Mucosa of rectum (tissue), 2 donors: ENCODE measurements at regions not wholly inside any gene's neighbourhood (a gene's known extent, or its start where the extent isn't known, plus 50 kb on each side); places are given as distances from the start of the nearest gene placed in this dataset.

Source experiments
- H3K27ac ChIP-seq, 2 donors: one replicate each; pipeline ENCODE4 v1.7.0; 2013; ENCODE audit warnings: inconsistent platforms in 2 of 2, low read depth in 2 of 2, low read length in 2 of 2
- H3K27me3 ChIP-seq, 2 donors: one replicate each; pipeline ENCODE4 v1.7.0; 2013; ENCODE audit warnings: low read length in 2 of 2; ENCODE audit not compliant: control insufficient read depth in 2 of 2, insufficient read depth in 2 of 2
- H3K36me3 ChIP-seq, 2 donors: one replicate each; pipeline ENCODE4 v1.7.0; 2013; ENCODE audit warnings: low read length in 2 of 2; ENCODE audit not compliant: control insufficient read depth in 2 of 2, insufficient read depth in 2 of 2
- H3K4me1 ChIP-seq, 2 donors: one replicate each; pipeline ENCODE4 v1.7.0; 2013; ENCODE audit warnings: low read length in 2 of 2, mild to moderate bottlenecking in 1 of 2; ENCODE audit not compliant: control insufficient read depth in 2 of 2, insufficient read depth in 2 of 2
- H3K4me3 ChIP-seq, 2 donors: one replicate each; pipeline ENCODE4 v1.7.0; 2013; ENCODE audit warnings: low read length in 2 of 2
- H3K9ac ChIP-seq, 2 donors: one replicate each; pipeline ENCODE4 v1.7.0; 2013; ENCODE audit warnings: low read length in 2 of 2, low read depth in 1 of 2, mild to moderate bottlenecking in 1 of 2
- H3K9me3 ChIP-seq, 2 donors: one replicate each; pipeline ENCODE4 v1.7.0; 2013; ENCODE audit warnings: low read length in 2 of 2; ENCODE audit not compliant: control insufficient read depth in 2 of 2
- donor health status: healthy.
- donor health status: Normal muscosa, but diverticular disease.

DNA sequence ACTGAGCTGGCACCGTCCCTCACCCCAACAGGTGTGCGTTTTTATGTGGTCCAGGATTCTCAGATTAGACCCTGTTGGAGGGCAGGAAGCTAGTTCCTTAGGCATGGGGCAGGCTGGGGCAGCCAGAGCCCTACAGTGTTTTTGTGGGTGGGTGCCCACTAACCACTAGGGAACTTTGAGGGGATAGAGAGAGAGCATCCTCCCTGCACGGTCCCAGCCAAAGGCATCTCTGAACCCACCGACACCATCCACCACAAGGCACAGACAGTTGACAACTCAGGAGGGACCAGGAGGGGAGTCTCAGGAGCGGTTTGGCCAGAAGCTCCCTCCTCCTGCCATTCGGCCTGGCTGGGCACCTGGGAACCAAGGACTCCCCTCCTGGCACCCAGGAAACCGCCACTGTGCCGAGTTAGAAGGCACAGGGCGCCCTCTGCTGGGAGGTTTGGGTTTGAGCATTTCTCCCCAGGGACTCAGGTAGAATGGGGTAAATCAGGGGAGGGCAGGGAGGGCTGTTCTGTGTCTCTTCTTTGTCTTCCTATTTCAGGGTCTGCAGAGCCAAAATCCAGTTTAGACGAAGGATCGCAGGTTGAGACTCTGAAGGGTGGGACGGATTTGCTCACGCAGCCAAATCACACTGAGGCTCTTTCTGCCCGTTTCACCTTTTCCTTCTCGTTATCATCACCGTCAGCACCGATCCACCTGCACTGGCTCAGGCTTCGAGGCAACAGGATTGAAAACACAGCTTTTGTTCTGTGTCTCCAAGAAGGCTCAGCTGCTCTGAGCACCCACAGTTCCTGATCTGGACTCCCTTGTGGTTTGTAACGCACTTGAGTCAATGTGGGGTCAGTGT lies 84.8 kb upstream of the COL13A1 start:
- Histone ChIP-seq H3K36me3 (no peaks in the 10 kb centered on the region), H3K9me3 (no peaks in the 10 kb centered on the region), H3K9ac (no peak overlapping the region), H3K4me3 (no peak overlapping the region), H3K27ac (no peak overlapping the region), H3K4me1 (no peaks in the 10 kb centered on the region), H3K27me3 (peaks cover 0 to 4% of the 10 kb centered on the region in 2 donors)

DNA sequence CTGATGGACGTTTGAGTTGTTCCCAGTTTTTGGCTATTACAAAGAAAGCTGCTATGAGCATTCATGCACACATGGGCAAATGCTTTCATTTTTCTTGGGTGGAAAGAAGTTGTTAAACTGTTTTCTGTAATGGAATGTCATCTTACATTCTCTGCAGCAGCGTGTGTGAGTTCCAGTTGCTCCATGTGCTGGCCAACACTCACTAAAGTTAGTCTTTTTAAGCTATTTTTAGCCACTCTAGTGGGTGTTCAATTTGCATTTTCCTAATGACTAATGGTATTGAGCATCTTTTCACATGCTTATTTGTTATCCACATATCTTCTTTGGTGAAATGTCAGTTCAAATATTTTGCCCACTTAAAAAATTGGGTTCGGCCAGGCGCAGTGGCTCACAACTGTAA lies 82.8 kb upstream of the COL13A1 start:
- Histone ChIP-seq H3K4me3 (no peak overlapping the region), H3K4me1 (no peaks in the 10 kb centered on the region), H3K9me3 (no peaks in the 10 kb centered on the region), H3K27me3 (peaks cover 2 to 4% of the 10 kb centered on the region in 2 donors), H3K36me3 (no peaks in the 10 kb centered on the region), H3K9ac (no peak overlapping the region), H3K27ac (no peak overlapping the region)

DNA sequence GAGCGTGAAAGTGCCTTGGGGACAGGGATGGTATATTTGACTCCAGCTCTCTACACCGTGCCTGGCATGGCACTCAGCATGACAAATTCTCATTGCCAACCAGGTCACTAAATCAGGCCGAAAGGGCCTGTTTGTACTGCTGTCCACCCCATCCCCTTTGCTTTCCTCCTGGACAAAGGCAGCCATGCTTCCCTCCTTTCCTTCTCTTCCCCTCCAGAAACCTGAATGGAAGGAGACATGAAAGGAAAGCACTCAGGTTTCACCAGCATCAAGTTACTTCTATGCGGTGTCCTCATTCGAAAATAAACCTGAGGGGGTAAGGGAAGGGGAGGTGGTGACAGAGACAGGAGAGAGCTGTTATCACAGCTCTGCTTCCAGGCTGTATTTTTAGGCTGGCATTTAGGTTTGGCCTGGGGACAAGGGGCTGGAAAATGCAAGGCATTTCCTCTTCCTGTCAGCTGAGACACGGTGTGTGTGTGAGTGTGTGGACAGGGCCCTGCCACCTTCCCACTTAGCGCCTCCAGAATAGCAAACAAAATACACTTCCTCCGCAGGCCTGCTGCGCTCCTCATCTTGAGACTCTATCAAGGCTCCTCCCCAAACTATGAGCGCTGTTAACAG lies 79.9 kb upstream of the COL13A1 start:
- Histone ChIP-seq H3K27ac (no peak overlapping the region), H3K36me3 (no peaks in the 10 kb centered on the region), H3K27me3 (peaks cover 2 to 8% of the 10 kb centered on the region in 2 donors), H3K4me3 (no peak overlapping the region), H3K9ac (no peak overlapping the region), H3K9me3 (no peaks in the 10 kb centered on the region), H3K4me1 (no peaks in the 10 kb centered on the region)

DNA sequence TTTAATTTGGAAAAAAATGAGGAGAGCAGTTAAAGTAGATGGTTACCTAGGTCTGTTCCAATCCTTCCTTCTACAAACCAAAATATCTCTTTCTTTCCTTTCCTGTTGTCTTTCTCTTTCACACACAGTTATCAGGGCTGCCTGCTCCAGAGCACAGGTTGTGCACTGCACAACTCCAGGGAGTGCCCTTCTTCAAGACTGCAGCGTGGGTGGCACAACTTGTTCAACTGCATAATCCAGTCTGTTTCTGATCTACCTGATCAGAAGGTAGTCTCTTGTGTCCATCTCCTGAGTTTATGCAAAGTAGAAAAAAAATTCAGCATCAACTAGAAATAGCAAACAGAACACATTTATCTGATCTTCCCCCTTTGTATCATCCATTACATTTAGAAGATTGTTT lies 78.1 kb upstream of the COL13A1 start:
- Histone ChIP-seq H3K36me3 (no peaks in the 10 kb centered on the region), H3K27ac (no peak overlapping the region), H3K27me3 (peaks cover 2 to 8% of the 10 kb centered on the region in 2 donors), H3K9me3 (no peaks in the 10 kb centered on the region), H3K4me3 (no peak overlapping the region), H3K9ac (no peak overlapping the region), H3K4me1 (no peaks in the 10 kb centered on the region)

DNA sequence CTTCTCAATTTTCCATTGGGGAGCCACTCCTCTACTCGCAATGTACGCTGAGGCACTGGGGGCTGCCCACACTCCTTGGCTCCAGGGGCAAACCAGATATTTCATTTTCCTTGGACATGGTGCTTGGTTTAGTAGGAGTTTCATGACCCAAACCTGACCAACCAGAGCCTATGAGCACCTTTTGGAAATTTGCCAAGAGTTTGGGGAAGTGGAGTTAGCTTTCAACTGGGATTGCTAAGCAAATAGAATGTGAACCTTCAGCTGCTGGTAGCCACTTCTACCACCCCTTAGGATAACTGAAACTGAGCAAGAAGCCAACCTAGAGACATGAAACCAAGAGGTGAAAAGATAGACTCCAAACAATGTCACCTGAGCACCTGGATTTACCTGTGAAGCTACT lies 74.9 kb upstream of the COL13A1 start:
- no peak overlapping the region for H3K9ac ChIP-seq
- no peak overlapping the region for H3K27ac ChIP-seq
- H3K4me3 ChIP-seq, result no peak overlapping the region
- H3K27me3 ChIP-seq, result peaks cover 2 to 4% of the 10 kb centered on the region in 2 donors
- H3K9me3 ChIP-seq, result no peaks in the 10 kb centered on the region
- H3K4me1 ChIP-seq, result peaks cover 2 to 5% of the 10 kb centered on the region in 2 donors
- no peaks in the 10 kb centered on the region for H3K36me3 ChIP-seq

DNA sequence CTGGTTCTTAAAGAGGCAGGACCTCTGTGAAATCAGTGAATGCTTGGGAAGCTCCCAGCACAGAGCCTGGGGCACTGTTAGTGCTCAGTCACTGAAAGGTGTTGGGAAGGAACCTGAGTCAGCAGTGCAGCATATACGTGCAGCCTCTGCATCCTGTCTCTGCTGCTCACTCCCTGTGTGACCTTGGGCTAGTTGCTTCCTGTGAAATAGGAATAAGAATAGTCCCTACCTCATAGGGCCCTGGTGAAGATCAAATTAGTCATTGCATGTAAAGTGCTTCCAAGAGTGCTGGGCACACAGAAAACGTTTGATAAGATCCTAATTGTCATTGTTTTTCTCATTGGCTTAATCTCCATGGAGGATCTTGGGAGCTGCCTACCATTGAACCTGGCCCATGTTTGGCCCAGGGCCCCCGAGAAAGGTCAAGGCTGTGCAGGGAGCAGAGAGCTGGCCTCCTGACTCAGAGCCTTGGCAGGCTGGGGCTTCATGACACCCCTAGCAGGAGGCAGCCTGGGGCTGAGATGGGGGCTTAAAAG lies 73.3 kb upstream of the COL13A1 start:
- no peaks in the 10 kb centered on the region for H3K36me3 ChIP-seq
- peaks cover 0 to 4% of the 10 kb centered on the region in 2 donors for H3K27me3 ChIP-seq
- no peak overlapping the region for H3K9ac ChIP-seq
- peaks cover 2 to 5% of the 10 kb centered on the region in 2 donors for H3K4me1 ChIP-seq
- H3K9me3 ChIP-seq, result no peaks in the 10 kb centered on the region
- H3K4me3 ChIP-seq, result no peak overlapping the region
- H3K27ac ChIP-seq, result no peak overlapping the region

DNA sequence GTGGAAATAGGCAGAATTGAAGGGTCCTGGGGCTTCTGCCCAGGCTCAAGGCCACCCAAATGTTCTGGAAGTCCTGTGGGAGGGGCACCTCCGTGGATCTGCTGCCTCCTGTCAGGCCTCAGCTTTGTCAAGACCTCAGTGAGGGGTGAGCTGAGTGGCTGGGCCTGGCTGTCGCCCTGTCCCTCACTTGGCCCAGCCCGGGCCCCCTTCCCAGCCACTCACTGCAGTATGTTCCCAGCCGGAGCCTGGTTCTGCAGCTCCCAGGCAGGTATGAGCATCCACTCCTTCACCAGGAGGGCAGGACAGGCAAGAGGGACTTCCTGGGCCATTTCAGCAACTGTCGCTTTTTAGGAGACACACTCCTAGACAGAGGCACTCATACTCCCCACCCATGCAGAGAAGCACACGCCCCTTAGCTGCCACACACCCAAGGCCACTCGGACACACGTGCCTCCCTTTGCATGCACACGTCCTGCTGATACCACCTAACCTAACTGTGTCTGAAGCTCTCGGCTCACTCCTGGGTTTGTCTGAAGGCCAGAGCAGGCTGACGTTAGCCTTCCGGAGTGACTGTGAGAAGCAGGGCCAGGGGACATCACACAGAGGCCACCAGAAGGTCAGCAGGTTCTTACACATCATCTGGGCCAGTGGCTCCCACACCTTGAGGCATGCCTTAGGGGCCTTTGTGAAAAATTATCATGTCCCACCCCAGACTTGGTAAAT lies 72.2 kb upstream of the COL13A1 start:
- no peak overlapping the region for H3K4me3 ChIP-seq
- no peak overlapping the region for H3K9ac ChIP-seq
- no peak overlapping the region for H3K27ac ChIP-seq
- H3K9me3 ChIP-seq, result no peaks in the 10 kb centered on the region
- no peaks in the 10 kb centered on the region for H3K36me3 ChIP-seq
- peaks cover 0 to 4% of the 10 kb centered on the region in 2 donors for H3K27me3 ChIP-seq
- peaks cover 7 to 12% of the 10 kb centered on the region in 2 donors for H3K4me1 ChIP-seq

DNA sequence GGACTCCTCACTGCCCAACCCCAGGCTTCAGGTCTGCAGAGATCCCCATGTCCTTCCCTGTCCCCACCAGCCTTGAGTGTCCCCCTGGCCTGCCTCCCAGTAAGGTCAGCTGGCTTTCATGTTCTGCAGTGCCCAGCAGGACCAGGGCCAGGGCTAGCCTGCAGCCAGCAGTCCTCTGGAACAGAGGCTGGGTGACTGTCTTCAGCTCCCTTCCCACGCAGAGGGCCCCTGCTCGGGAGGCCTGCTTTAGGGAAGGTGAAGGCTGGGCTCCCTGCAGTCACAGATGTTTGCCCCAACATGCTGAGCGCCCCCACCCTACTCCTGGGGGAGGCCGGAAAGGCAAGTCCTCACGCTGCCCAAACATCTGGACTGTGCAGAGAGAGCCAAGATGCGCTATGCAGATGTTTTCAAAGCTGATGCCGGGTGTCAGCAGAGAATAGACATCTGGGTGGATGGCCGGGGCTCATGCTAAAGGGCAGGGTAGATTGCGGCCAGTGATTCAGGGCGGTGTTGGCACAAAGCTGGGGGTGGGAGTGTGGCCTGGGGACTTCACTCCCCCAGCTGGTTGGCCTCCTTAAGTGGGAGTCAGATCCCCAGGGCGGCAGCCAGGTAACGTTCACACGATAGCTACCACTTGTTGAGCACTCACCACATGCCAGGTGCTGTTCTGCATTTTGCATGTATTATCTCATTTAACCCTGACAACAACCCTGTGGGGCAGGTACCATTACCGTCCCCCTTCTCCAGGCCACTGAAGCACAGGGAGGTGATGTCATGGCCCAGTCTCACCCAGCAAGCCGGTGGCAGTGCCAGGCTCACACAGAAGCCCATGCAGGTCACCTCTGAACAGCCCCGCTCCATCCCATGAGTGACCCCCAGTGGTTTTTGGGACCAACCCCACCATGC lies 71.2 kb upstream of the COL13A1 start:
- Histone ChIP-seq H3K4me3 (no peak overlapping the region), H3K9ac (no peak overlapping the region), H3K27ac (peak overlapping the region in 1 of 2 donors; percentile 32), H3K27me3 (no peaks in the 10 kb centered on the region), H3K4me1 (peaks cover 8 to 14% of the 10 kb centered on the region in 2 donors), H3K36me3 (no peaks in the 10 kb centered on the region), H3K9me3 (no peaks in the 10 kb centered on the region)

DNA sequence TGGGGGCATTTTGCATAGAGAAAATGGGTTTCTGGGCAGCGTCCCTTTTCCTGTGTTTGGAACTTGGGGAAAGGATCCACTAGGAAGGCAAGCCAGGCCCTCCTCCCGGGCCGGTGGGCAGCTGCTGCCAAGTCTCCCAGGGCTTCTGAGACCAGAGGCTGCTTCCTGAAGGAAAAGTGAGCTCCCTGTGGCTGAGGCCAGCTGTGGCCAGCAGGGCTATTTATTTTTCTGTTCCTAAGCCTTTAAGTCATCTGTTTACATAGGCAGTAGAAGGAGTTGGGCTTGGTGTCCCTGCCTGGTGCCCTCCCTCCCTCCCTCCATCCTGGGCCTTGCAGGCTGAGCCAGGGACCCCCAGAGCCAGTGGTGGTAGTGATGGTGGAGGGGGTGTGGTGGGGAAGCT lies 70.5 kb upstream of the COL13A1 start:
- peaks cover 8 to 14% of the 10 kb centered on the region in 2 donors for H3K4me1 ChIP-seq
- no peaks in the 10 kb centered on the region for H3K9me3 ChIP-seq
- H3K9ac ChIP-seq, result no peak overlapping the region
- no peaks in the 10 kb centered on the region for H3K27me3 ChIP-seq
- peak overlapping the region in 1 of 2 donors; percentile 32 for H3K27ac ChIP-seq
- no peak overlapping the region for H3K4me3 ChIP-seq
- H3K36me3 ChIP-seq, result no peaks in the 10 kb centered on the region
